ENCODE measurements at regions not wholly inside any gene's neighbourhood (a gene's known extent, or its start where the extent isn't known, plus 50 kb on each side); places are given as distances from the start of the nearest gene placed in this dataset.

GRCh38 chr2:104660991-104661390 lies 192.9 kb upstream of the POU3F3 start:
- no peaks in the 10 kb centered on the region for H3K9me3 ChIP-seq
- H3K27ac ChIP-seq: no peak overlapping the region
- H3K27me3 ChIP-seq: no peaks in the 10 kb centered on the region
- TF ChIP-seq CTCF (IDR thresholded peaks at IDR 0.05): no peak
- no peaks in the 10 kb centered on the region for H3K4me1 ChIP-seq
- no peak overlapping the region for H3K4me3 ChIP-seq
- intact Hi-C loops (cut with DNase I): no loop called here
- no peak for DNase-seq (ENCODE audit: low spot score in 2 of 2)
- no peaks in the 10 kb centered on the region for H3K36me3 ChIP-seq

GRCh38 chr2:104664672-104665071 lies 189.2 kb upstream of the POU3F3 start:
- no peaks in the 10 kb centered on the region for H3K27me3 ChIP-seq
- no peak overlapping the region for H3K27ac ChIP-seq
- intact Hi-C loops (cut with DNase I): no loop called here
- H3K9me3 ChIP-seq: no peaks in the 10 kb centered on the region
- H3K4me1 ChIP-seq: no peaks in the 10 kb centered on the region
- no peak for TF ChIP-seq CTCF (IDR thresholded peaks at IDR 0.05)
- H3K4me3 ChIP-seq: no peak overlapping the region
- DNase-seq (ENCODE audit: low spot score in 2 of 2): no peak
- H3K36me3 ChIP-seq: no peaks in the 10 kb centered on the region

GRCh38 chr2:104668631-104669030 lies 185.3 kb upstream of the POU3F3 start:
- H3K4me1 ChIP-seq: no peaks in the 10 kb centered on the region
- intact Hi-C loops (cut with DNase I): no loop called here
- no peak for TF ChIP-seq CTCF (IDR thresholded peaks at IDR 0.05)
- no peaks in the 10 kb centered on the region for H3K27me3 ChIP-seq
- H3K36me3 ChIP-seq: no peaks in the 10 kb centered on the region
- H3K27ac ChIP-seq: no peak overlapping the region
- DNase-seq (ENCODE audit: low spot score in 2 of 2): no peak
- no peak overlapping the region for H3K4me3 ChIP-seq
- no peaks in the 10 kb centered on the region for H3K9me3 ChIP-seq

- DNase-seq (ENCODE audit: low spot score in 2 of 2): no peak
- no peak for TF ChIP-seq CTCF (IDR thresholded peaks at IDR 0.05)
- Histone ChIP-seq H3K27ac (no peak overlapping the region), H3K4me3 (no peak overlapping the region), H3K4me1 (no peaks in the 10 kb centered on the region), H3K9me3 (no peaks in the 10 kb centered on the region), H3K36me3 (no peaks in the 10 kb centered on the region), H3K27me3 (no peaks in the 10 kb centered on the region)
- intact Hi-C loops (cut with DNase I): no loop called here
Observed at GRCh38 chr2:104673225-104673624, 180.7 kb upstream of the POU3F3 start.

GRCh38 chr2:104678181-104678580 lies 175.7 kb upstream of the POU3F3 start:
- Histone ChIP-seq H3K4me1 (no peaks in the 10 kb centered on the region), H3K36me3 (no peaks in the 10 kb centered on the region), H3K27me3 (no peaks in the 10 kb centered on the region), H3K9me3 (no peaks in the 10 kb centered on the region), H3K4me3 (no peak overlapping the region), H3K27ac (no peak overlapping the region)
- intact Hi-C loops (cut with DNase I): no loop called here
- no peak for TF ChIP-seq CTCF (IDR thresholded peaks at IDR 0.05)
- no peak for DNase-seq (ENCODE audit: low spot score in 2 of 2)

GRCh38 chr2:104685591-104685990 lies 168.3 kb upstream of the POU3F3 start:
- no peak overlapping the region for H3K4me3 ChIP-seq
- TF ChIP-seq CTCF (IDR thresholded peaks at IDR 0.05): no peak
- H3K27me3 ChIP-seq: no peaks in the 10 kb centered on the region
- intact Hi-C loops (cut with DNase I): no loop called here
- no peaks in the 10 kb centered on the region for H3K36me3 ChIP-seq
- H3K4me1 ChIP-seq: no peaks in the 10 kb centered on the region
- no peaks in the 10 kb centered on the region for H3K9me3 ChIP-seq
- no peak for DNase-seq (ENCODE audit: low spot score in 2 of 2)
- H3K27ac ChIP-seq: no peak overlapping the region

Measured in ascending aorta (tissue), 2 donors.